ENCODE measurements at regions not wholly inside any gene's neighbourhood (a gene's known extent, or its start where the extent isn't known, plus 50 kb on each side); places are given as distances from the start of the nearest gene placed in this dataset.

- no peak overlapping the region for H3K4me3 ChIP-seq (replicated peaks; ENCODE audit: insufficient read depth, low read length)
- no peak for TF ChIP-seq CTCF (IDR thresholded peaks at IDR 0.05; ENCODE audit: insufficient read depth, low read length)
- no peak for TF ChIP-seq GABPA (IDR thresholded peaks at IDR 0.05; ENCODE audit: low read depth)
- no peak for TF ChIP-seq POLR2AphosphoS5 (IDR thresholded peaks at IDR 0.05; ENCODE audit: low read depth)
- TF ChIP-seq REST (IDR thresholded peaks at IDR 0.05; ENCODE audit: insufficient replicate concordance, low read depth), result no peak
- no peak for TF ChIP-seq SPI1 (IDR thresholded peaks at IDR 0.05; ENCODE audit: borderline replicate concordance, low read depth)
- H3K27ac ChIP-seq (replicated peaks), result no peak overlapping the region
- no peak for DNase-seq (ENCODE audit: low read depth in 1 of 2, low spot score in 1 of 2)
- no peaks in the 10 kb centered on the region for H3K27me3 ChIP-seq (ENCODE audit: insufficient read depth, poor library complexity, severe bottlenecking)
These were observed 190.8 kb downstream of the SPATA18 start for GRCh38 chr4:52241916-52242315.

GRCh38 chr4:52243367-52243766 lies 192.3 kb downstream of the SPATA18 start:
- no peak for DNase-seq (ENCODE audit: low read depth in 1 of 2, low spot score in 1 of 2)
- Histone ChIP-seq H3K27me3 (ENCODE audit: insufficient read depth, poor library complexity, severe bottlenecking) (no peaks in the 10 kb centered on the region), H3K4me3 (replicated peaks; ENCODE audit: insufficient read depth, low read length) (no peak overlapping the region), H3K27ac (replicated peaks) (no peak overlapping the region)
- TF ChIP-seq POLR2AphosphoS5 (IDR thresholded peaks at IDR 0.05; ENCODE audit: low read depth) (no peak), SPI1 (IDR thresholded peaks at IDR 0.05; ENCODE audit: borderline replicate concordance, low read depth) (no peak), CTCF (IDR thresholded peaks at IDR 0.05; ENCODE audit: insufficient read depth, low read length) (no peak), GABPA (IDR thresholded peaks at IDR 0.05; ENCODE audit: low read depth) (no peak), REST (IDR thresholded peaks at IDR 0.05; ENCODE audit: insufficient replicate concordance, low read depth) (no peak)

GRCh38 chr4:52244103-52244775 lies 193.1 kb downstream of the SPATA18 start:
- Histone ChIP-seq H3K4me3 (replicated peaks; ENCODE audit: insufficient read depth, low read length) (no peak overlapping the region), H3K27me3 (ENCODE audit: insufficient read depth, poor library complexity, severe bottlenecking) (no peaks in the 10 kb centered on the region), H3K27ac (replicated peaks) (no peak overlapping the region)
- no peak for TF ChIP-seq REST (IDR thresholded peaks at IDR 0.05; ENCODE audit: insufficient replicate concordance, low read depth)
- no peak for TF ChIP-seq GABPA (IDR thresholded peaks at IDR 0.05; ENCODE audit: low read depth)
- TF ChIP-seq CTCF (IDR thresholded peaks at IDR 0.05; ENCODE audit: insufficient read depth, low read length), result no peak
- no peak for TF ChIP-seq POLR2AphosphoS5 (IDR thresholded peaks at IDR 0.05; ENCODE audit: low read depth)
- TF ChIP-seq SPI1 (IDR thresholded peaks at IDR 0.05; ENCODE audit: borderline replicate concordance, low read depth), result no peak
- DNase-seq (ENCODE audit: low read depth in 1 of 2, low spot score in 1 of 2), result no peak
